ENCODE measurements at regions not wholly inside any gene's neighbourhood (a gene's known extent, or its start where the extent isn't known, plus 50 kb on each side); places are given as distances from the start of the nearest gene placed in this dataset.
"Not testable (repeated sequence)": the region's sequence is repeated elsewhere in the genome, so short reads cannot be mapped to it uniquely, and the experiment has no call there.

GRCh38 chr19:30856786-30857185 is 484.6 kb downstream of the ZNF536 start:
- DNase-seq: no peak

- DNase-seq: no peak
These were observed 484.2 kb downstream of the ZNF536 start for GRCh38 chr19:30856376-30856775.

GRCh38 chr19:30855442-30855841 is 483.3 kb downstream of the ZNF536 start:
- DNase-seq: no peak

- no peak for DNase-seq
These were observed 482.5 kb downstream of the ZNF536 start for GRCh38 chr19:30854661-30855060.

GRCh38 chr19:30854207-30854606 is 482.0 kb downstream of the ZNF536 start:
- DNase-seq: no peak

DNA sequence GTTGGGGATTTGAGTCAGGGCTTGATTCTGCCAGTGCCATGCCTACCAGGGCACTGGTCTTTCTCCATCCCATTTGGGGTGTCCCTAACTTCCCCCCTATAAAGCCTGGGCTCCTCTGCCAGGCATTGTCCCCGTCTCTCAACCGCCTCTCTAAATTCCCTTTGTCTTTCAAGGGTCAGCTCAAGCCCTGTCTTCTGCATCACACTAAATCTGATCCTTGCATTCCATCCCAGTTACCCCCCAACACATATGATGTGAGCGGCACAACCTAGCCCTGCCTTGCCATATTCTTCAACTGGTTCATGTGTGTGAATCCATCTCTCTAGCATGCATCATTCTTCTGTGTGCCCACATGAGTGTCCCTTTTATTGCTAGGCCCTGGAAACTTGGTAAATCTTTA is 480.9 kb downstream of the ZNF536 start:
- no peak for DNase-seq

DNA sequence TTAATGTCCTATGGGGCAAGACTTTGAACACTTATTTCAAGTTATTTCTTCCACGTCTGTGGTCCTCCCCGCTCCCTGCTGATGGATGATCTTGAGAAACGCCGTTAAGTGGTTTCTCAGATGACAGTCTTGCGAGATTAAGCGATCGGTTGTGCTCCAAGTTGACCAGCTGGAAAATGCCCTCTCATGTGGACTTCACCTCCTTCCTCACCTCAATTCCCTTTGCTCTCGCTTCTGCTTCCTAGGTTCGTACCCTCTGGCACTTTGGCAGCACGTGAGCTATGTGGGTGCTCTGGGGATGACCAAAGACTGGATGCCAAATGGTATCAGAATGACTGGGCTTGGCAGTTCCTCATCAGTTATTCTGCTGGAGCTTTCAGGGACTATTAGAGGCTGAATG is 480.0 kb downstream of the ZNF536 start:
- DNase-seq: no peak

- DNase-seq: no peak
These were observed 479.5 kb downstream of the ZNF536 start for GRCh38 chr19:30851646-30852045.

GRCh38 chr19:30848636-30849425 is 476.6 kb downstream of the ZNF536 start:
- DNase-seq: no peak

GRCh38 chr19:30846102-30846501 is 473.9 kb downstream of the ZNF536 start:
- DNase-seq: no peak

GRCh38 chr19:30842926-30843325 is 470.7 kb downstream of the ZNF536 start:
- no peak for DNase-seq

- no peak for DNase-seq
These were observed 469.8 kb downstream of the ZNF536 start for GRCh38 chr19:30841934-30842333.

DNA sequence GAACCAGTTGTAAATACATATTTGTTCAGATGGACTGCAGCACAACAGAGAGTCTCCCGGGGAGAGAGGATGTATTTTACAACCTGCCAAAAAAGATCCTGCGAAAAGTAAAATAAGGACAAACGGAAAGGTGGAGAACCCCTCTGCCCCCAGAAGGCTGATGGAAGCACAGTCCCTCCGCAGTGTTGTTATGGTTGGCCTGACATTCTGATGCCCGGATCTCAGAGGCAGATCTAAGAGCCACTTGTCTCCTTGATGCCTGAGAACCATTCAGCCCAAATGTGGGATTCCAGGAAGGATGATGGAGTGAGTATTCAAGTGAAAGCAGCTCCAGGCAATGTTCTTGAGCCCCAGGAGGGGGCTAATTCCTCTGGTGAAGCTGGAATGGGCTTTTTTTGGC is 458.7 kb downstream of the ZNF536 start:
- DNase-seq: no peak

GRCh38 chr19:30825505-30825904 is 453.3 kb downstream of the ZNF536 start:
- DNase-seq: not testable (repeated sequence)

DNA sequence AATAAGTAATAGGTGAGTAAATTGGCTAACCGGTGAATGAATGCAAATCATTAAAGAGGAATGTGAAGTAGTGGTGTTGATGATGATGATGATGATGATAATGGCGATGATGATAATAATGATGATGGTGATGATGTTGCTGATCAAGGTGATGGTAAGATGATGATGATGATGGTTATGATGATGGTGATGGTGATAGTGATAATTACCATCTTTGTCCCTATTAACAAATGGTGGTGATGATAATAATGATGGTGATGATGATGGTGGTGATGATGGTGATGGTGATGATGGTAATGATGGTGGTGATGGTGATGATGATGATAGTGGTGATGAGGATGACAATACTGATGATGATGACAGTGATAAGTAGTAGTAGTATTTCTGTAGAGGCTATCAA is 452.6 kb downstream of the ZNF536 start:
- no peak for DNase-seq

DNA sequence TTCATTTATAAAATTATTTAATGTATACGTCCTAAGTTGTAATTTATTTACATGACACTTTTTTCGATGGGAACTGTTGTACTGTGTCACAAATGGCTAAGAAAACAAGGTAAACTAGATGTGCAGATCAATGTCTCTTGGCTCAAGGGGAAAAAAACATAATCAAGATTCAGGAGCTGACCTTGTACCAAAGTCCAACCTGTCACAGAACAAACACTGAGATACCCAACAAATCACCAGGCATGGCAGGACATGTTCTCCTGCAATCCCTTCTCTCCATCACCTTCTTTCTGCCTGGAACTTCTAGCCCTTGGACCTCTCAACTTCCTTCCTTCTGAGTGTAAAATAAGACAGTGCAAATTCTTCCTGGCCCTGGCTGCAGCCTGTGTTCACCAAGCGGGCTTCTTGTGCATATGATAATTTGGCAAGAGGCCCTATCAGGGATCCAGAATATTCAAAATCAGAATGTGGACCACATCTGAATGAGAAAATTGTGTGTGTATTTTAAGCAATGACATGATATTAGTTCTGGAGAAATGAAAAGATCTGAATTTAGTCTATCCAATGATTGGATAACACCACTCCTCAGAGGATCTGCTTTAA is 445.9 kb downstream of the ZNF536 start:
- no peak for DNase-seq

GRCh38 chr19:30817197-30817596 is 445.0 kb downstream of the ZNF536 start:
- DNase-seq: no peak

GRCh38 chr19:30815889-30816580 is 443.9 kb downstream of the ZNF536 start:
- no peak for DNase-seq

DNA sequence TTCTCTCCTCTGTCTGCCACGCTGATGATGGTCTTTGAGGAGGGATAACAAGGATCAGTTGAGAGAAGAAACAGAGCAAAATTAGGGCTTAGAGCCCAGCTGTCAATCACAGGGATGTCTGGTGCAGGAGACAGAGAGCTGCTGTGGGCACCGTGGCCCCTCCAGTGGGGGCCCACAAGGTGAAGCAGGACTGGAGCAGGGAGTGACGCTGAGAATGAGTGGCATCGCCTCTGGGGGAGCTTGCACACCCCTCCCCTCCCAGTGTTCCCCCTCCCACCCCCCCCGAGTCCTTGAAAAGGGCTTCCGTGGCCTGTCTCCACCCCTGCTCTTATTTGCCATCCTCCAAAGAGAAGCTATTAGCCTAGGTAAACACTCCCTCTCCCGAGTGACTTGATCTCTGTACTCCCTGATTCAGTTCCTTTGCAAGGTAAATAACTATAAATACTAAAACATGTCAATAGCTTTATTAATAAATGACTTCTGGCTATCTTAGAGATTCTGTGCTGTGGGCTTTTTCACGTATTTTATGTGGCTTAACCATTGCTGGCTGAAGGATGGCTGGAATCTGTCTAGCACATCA is 440.0 kb downstream of the ZNF536 start:
- no peak for DNase-seq

GRCh38 chr19:30811397-30812098 is 439.4 kb downstream of the ZNF536 start:
- DNase-seq: no peak

GRCh38 chr19:30810726-30811125 is 438.5 kb downstream of the ZNF536 start:
- no peak for DNase-seq

DNA sequence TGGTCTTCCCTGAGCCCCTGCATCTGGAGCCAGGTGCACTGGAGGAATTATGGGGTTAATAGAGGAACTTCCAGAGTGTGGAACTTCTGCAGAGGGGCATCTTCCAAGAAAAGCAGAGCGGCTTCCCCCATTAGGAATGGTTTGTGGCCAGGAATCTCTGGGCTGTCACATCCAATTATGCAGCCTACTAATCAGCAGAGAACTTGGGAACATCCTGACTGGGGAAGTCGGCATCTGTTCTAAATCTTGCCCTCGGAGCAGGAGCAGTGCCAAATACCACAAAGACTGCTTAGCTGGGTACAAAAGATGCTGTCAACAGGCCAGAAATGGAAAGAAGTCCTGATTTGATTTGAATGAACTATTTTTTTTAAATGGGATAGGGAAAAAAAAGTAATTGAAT is 435.1 kb downstream of the ZNF536 start:
- no peak for DNase-seq

DNA sequence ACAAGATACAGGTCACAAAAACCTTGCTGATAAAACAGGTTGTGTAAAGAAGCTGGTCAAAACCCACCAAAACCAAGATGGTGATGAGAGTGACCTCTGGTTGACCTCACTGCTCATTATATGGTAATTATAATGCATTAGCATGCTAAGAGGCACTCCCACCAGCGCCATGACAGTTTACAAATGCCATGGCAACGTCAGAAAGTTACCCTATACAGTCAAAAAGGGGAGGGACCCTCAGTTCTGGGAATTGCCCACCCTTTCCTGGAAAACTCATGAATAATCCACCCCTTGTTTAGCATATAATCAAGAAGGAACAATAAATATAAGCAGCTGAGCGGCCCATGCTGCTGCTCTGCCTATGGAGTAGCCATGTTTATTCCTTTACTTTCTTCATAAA is 434.1 kb downstream of the ZNF536 start:
- DNase-seq: no peak
